ENCODE measurements at regions not wholly inside any gene's neighbourhood (a gene's known extent, or its start where the extent isn't known, plus 50 kb on each side); places are given as distances from the start of the nearest gene placed in this dataset.

DNA sequence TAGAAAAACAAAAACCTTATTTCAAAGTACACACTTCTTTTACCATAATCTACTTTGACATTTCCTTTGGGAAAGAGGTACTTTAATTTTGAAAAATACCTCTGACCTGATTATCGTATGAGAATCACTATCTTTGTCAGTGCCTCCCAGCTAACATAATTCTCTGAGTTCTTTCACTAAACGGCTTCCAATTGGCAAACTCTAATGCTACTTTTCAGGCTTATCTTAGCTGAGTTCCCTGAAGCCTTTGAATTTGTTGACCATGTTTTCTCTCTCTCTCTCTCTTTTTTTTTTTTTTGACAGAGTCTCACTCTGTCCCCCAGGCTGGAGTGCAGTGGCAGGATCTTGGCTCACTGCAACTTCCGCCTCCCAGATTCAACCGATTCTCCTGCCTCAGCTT is 312.8 kb downstream of the ZPLD1 start:
- Histone ChIP-seq H3K27ac (no peak overlapping the region), H3K4me2 (no peak overlapping the region), H3K9me2 (replicated peaks; ENCODE audit: insufficient read depth) (no peaks in the 10 kb centered on the region), H3K79me2 (no peaks in the 10 kb centered on the region), H3K4me1 (ENCODE audit: insufficient read depth) (no peaks in the 10 kb centered on the region), H3K4me3 (no peak overlapping the region), H3K27me3 (no peaks in the 10 kb centered on the region), H3K9me3 (ENCODE audit: low read depth) (no peaks in the 10 kb centered on the region), H3K36me3 (replicated peaks; ENCODE audit: insufficient read depth, low read depth) (no peaks in the 10 kb centered on the region), H2AFZ (no peak overlapping the region), H4K20me1 (ENCODE audit: insufficient read depth, poor library complexity, severe bottlenecking) (no peaks in the 10 kb centered on the region)
- WGBS (ENCODE audit: low lambda C conversion rate, missing lambda C conversion rate): 60% methylated on average over 4 of the region's 4 CpGs
- no peak for DNase-seq (ENCODE audit: low spot score)
- TF ChIP-seq CTCF (IDR thresholded peaks at IDR 0.05; ENCODE audit: poor library complexity) (no peak), EZH2phosphoT487 (IDR thresholded peaks at IDR 0.05; ENCODE audit: low read depth, severe bottlenecking, unreplicated experiment) (no peak), EZH2 (IDR thresholded peaks at IDR 0.05; ENCODE audit: borderline replicate concordance) (no peak)

DNA sequence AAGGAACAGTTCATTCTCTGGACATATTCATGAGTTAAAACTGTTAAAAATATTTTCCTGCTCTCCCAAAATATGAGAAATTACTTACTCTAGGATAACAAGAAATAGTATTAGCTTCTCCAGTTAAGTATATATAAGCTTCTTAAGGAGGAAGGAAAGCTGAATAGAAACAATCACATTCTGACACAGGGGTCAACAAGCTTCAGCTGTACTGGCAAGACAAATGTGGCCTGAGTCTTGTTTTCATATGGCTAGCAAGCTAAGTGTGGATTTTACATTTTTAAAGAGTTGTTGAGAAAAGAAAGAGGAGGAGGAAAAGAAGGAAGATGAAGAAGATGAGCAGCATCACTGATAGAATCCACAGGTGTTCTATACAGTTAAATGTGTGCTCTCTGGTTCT is 313.8 kb downstream of the ZPLD1 start:
- no peaks in the 10 kb centered on the region for H3K9me2 ChIP-seq (replicated peaks; ENCODE audit: insufficient read depth)
- no peak overlapping the region for H2AFZ ChIP-seq
- H3K4me1 ChIP-seq (ENCODE audit: insufficient read depth): no peaks in the 10 kb centered on the region
- no peaks in the 10 kb centered on the region for H3K79me2 ChIP-seq
- H3K4me3 ChIP-seq: no peak overlapping the region
- H3K27me3 ChIP-seq: no peaks in the 10 kb centered on the region
- no peaks in the 10 kb centered on the region for H3K9me3 ChIP-seq (ENCODE audit: low read depth)
- no peak for DNase-seq (ENCODE audit: low spot score)
- H4K20me1 ChIP-seq (ENCODE audit: insufficient read depth, poor library complexity, severe bottlenecking): no peaks in the 10 kb centered on the region
- no peaks in the 10 kb centered on the region for H3K36me3 ChIP-seq (replicated peaks; ENCODE audit: insufficient read depth, low read depth)
- no peak for TF ChIP-seq CTCF (IDR thresholded peaks at IDR 0.05; ENCODE audit: poor library complexity)
- no peak for TF ChIP-seq EZH2phosphoT487 (IDR thresholded peaks at IDR 0.05; ENCODE audit: low read depth, severe bottlenecking, unreplicated experiment)
- TF ChIP-seq EZH2 (IDR thresholded peaks at IDR 0.05; ENCODE audit: borderline replicate concordance): no peak
- H3K27ac ChIP-seq: no peak overlapping the region
- no peak overlapping the region for H3K4me2 ChIP-seq

GRCh38 chr3:102750322-102750721 is 315.5 kb downstream of the ZPLD1 start:
- H3K4me2 ChIP-seq: no peak overlapping the region
- DNase-seq (ENCODE audit: low spot score): no peak
- no peaks in the 10 kb centered on the region for H4K20me1 ChIP-seq (ENCODE audit: insufficient read depth, poor library complexity, severe bottlenecking)
- H3K9me2 ChIP-seq (replicated peaks; ENCODE audit: insufficient read depth): no peaks in the 10 kb centered on the region
- no peaks in the 10 kb centered on the region for H3K36me3 ChIP-seq (replicated peaks; ENCODE audit: insufficient read depth, low read depth)
- H2AFZ ChIP-seq: no peak overlapping the region
- no peaks in the 10 kb centered on the region for H3K27me3 ChIP-seq
- H3K4me3 ChIP-seq: no peak overlapping the region
- 97% methylated on average over 2 of the region's 2 CpGs for WGBS (ENCODE audit: low lambda C conversion rate, missing lambda C conversion rate)
- H3K4me1 ChIP-seq (ENCODE audit: insufficient read depth): no peaks in the 10 kb centered on the region
- no peaks in the 10 kb centered on the region for H3K9me3 ChIP-seq (ENCODE audit: low read depth)
- TF ChIP-seq CTCF (IDR thresholded peaks at IDR 0.05; ENCODE audit: poor library complexity) (no peak), EZH2 (IDR thresholded peaks at IDR 0.05; ENCODE audit: borderline replicate concordance) (no peak), EZH2phosphoT487 (IDR thresholded peaks at IDR 0.05; ENCODE audit: low read depth, severe bottlenecking, unreplicated experiment) (no peak)
- no peaks in the 10 kb centered on the region for H3K79me2 ChIP-seq
- H3K27ac ChIP-seq: no peak overlapping the region

- no peaks in the 10 kb centered on the region for H3K79me2 ChIP-seq
- no peak overlapping the region for H3K27ac ChIP-seq
- peaks cover 3% of the 10 kb centered on the region for H3K4me1 ChIP-seq (ENCODE audit: insufficient read depth)
- H3K4me3 ChIP-seq: no peak overlapping the region
- no peaks in the 10 kb centered on the region for H3K27me3 ChIP-seq
- no peak for DNase-seq (ENCODE audit: low spot score)
- no peaks in the 10 kb centered on the region for H3K9me2 ChIP-seq (replicated peaks; ENCODE audit: insufficient read depth)
- no peaks in the 10 kb centered on the region for H3K36me3 ChIP-seq (replicated peaks; ENCODE audit: insufficient read depth, low read depth)
- H3K9me3 ChIP-seq (ENCODE audit: low read depth): no peaks in the 10 kb centered on the region
- no peak overlapping the region for H3K4me2 ChIP-seq
- TF ChIP-seq EZH2phosphoT487 (IDR thresholded peaks at IDR 0.05; ENCODE audit: low read depth, severe bottlenecking, unreplicated experiment) (no peak), CTCF (IDR thresholded peaks at IDR 0.05; ENCODE audit: poor library complexity) (no peak), EZH2 (IDR thresholded peaks at IDR 0.05; ENCODE audit: borderline replicate concordance) (no peak)
- no peaks in the 10 kb centered on the region for H4K20me1 ChIP-seq (ENCODE audit: insufficient read depth, poor library complexity, severe bottlenecking)
- no peak overlapping the region for H2AFZ ChIP-seq
Observed at GRCh38 chr3:102753901-102754300, 319.1 kb downstream of the ZPLD1 start.
